ENCODE measurements at regions not wholly inside any gene's neighbourhood (a gene's known extent, or its start where the extent isn't known, plus 50 kb on each side); places are given as distances from the start of the nearest gene placed in this dataset.
"Not testable (repeated sequence)": the region's sequence is repeated elsewhere in the genome, so short reads cannot be mapped to it uniquely, and the experiment has no call there.

DNA sequence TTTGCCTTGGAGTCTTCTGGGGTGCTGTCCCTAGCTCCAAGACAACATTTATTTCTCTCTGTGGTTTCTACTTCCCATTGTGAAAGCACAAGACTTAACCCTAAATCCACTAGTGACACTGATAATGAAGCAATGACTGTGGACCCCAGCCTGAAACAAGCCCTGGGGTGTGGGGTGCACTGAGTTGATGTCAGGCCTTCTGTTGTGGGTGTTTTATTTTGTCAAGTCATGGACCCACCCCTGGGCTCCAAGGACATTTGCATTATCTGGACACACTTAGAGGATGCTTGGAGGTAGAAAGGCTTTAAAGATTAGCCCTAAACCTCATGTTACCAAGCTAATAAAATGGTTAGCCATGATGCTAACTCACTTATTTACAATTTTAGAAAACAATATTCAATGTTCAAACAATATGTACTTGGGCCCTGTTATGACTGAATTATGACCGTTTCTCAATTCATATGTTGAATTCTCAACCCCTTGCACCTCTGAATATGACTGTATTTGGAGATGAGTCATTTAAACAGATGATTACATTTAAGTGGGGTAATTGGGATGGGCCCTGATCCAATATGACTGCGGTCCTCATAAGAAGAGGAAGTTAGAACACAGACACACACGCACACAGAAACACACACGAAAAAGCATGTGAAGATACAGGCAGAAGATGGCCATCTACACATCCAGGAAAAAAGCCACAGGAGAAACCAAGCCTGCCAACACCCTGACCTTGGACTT is 137.2 kb upstream of the IGFBP3 start:
- no peak for DNase-seq (ENCODE audit: low read depth)
- H3K4me3 ChIP-seq (ENCODE audit: low read depth, low read length) = no peak overlapping the region
- TF ChIP-seq, protein P1, sequence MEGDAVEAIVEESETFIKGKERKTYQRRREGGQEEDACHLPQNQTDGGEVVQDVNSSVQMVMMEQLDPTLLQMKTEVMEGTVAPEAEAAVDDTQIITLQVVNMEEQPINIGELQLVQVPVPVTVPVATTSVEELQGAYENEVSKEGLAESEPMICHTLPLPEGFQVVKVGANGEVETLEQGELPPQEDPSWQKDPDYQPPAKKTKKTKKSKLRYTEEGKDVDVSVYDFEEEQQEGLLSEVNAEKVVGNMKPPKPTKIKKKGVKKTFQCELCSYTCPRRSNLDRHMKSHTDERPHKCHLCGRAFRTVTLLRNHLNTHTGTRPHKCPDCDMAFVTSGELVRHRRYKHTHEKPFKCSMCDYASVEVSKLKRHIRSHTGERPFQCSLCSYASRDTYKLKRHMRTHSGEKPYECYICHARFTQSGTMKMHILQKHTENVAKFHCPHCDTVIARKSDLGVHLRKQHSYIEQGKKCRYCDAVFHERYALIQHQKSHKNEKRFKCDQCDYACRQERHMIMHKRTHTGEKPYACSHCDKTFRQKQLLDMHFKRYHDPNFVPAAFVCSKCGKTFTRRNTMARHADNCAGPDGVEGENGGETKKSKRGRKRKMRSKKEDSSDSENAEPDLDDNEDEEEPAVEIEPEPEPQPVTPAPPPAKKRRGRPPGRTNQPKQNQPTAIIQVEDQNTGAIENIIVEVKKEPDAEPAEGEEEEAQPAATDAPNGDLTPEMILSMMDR (IDR thresholded peaks at IDR 0.05; ENCODE audit: low read depth, low read length, missing control alignments) = no peak

DNA sequence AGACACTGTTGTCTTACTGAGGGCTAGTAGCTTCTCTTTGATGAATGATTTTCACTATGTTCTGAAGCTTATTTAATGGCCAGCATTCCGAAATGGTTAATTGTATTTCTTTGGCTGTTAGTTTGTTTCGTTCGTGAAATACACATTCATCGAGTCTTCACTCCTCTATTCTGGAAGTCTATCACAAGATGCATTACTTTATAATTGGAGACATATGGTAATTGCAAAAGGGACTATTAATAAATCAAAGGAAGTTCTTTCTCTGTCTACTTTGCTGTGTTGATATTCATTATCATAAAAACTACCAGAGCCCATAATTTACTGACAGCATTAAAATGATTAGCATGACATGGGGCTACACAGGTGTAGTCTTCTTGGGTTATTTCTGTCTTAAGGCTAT is 133.8 kb upstream of the IGFBP3 start:
- DNase-seq (ENCODE audit: low read depth) = no peak
- TF ChIP-seq, protein P1 (IDR thresholded peaks at IDR 0.05; ENCODE audit: low read depth, low read length, missing control alignments) = no peak
- H3K4me3 ChIP-seq (ENCODE audit: low read depth, low read length) = no peak overlapping the region

DNA sequence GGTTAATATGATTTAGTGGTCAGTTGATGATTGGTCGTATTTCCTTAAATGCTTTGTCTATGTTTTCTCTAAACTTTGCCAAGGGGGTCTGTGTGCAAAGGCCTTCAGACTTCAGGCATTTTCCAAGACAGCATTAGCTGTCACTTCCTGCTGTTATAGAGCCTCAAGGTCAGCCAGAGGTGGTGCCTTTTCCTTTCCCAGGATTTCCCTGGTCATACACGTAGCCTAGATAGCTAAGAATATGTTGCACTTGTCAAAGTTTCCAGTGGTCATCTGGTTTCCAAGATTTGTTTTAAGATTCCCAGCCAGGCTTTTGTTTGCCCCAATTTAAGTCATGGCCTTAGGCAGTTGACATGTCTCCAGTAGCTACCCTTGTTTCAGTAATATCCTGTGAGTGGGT is 133.2 kb upstream of the IGFBP3 start:
- no peak overlapping the region for H3K4me3 ChIP-seq (ENCODE audit: low read depth, low read length)
- TF ChIP-seq, protein P1 (IDR thresholded peaks at IDR 0.05; ENCODE audit: low read depth, low read length, missing control alignments) = no peak
- DNase-seq (ENCODE audit: low read depth) = no peak

DNA sequence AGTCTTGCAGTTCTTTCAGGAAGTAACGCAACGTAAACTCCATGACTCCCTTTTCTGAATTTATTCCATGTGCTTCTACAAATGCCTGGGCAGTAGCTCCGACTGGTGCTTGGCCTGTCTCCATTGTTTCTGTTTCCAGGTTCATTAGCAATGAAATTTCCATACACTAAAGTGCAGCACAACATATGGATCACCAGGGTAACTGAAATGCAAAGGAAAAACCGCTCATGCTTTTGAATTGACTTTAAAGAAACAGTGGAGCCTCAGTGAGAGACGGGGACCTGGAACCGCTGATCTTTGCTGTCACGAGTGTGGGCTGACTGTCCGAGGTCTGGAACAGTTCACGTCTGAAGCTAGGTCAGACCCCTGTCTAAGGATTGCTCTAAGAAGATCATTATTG is 126.5 kb upstream of the IGFBP3 start:
- no peak for DNase-seq (ENCODE audit: low read depth)
- H3K4me3 ChIP-seq (ENCODE audit: low read depth, low read length) = no peak overlapping the region
- TF ChIP-seq, protein P1 (IDR thresholded peaks at IDR 0.05; ENCODE audit: low read depth, low read length, missing control alignments) = no peak

DNA sequence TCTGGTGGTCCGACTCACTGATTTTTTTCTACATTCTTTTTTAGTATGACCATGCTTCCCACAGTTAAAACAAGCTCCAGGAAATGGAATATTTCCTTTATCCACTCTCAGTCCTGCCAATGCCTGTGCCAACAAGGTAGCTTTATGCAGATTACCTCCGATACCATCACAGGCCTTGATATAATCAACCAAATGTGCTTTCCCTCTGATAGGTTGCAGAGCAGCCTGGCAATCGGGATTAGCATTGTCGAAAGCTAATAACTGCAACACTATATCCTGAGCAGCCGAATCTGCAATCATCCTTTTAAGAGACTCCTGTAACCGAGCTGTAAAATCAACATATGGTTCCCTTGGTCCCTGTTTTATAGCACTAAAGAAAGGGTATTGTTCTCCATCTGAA is 122.3 kb upstream of the IGFBP3 start:
- not testable (repeated sequence) for DNase-seq (ENCODE audit: low read depth); H3K4me3 ChIP-seq (ENCODE audit: low read depth, low read length)

DNA sequence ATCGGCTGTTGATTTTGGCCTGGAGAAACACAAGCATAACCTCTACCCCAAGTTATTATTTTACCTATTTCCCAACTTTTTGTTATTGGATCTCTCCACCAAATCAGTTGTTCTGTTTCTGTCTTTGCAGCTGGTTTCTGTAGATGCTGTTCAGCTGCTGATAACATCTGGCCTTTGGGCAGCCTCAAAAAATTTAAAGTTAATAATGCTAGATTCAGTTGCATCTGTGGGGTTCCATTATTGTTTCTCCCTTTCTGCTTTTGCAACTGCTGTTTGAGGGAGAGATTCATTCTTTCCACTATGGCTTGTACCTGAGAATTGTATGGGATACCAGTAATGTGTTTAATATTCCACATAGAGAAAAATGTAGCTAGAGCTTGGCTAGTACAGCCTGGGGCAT is 118.7 kb upstream of the IGFBP3 start:
- DNase-seq (ENCODE audit: low read depth); H3K4me3 ChIP-seq (ENCODE audit: low read depth, low read length): not testable (repeated sequence)

DNA sequence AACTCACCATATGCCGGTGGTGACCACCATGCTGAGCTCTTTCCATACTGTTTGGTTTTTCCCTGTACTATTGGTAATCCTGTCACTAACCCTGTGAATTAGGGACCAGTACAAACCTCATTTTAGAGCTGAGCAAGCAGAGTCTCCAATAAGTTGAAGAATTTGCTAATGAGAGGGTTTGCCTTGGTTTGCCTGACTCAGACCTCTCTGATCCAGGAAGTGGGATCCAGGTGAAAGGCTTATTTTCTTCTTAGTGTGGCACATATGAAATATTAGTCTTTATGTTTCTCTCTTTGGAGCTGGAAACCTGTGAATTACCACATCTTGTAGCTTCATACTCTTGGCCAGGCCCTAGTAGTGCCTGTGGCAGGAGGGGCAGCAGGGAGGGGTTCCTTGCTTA is 114.1 kb upstream of the IGFBP3 start:
- no peak overlapping the region for H3K4me3 ChIP-seq (ENCODE audit: low read depth, low read length)
- no peak for DNase-seq (ENCODE audit: low read depth)
- TF ChIP-seq, protein P1 (IDR thresholded peaks at IDR 0.05; ENCODE audit: low read depth, low read length, missing control alignments) = no peak

DNA sequence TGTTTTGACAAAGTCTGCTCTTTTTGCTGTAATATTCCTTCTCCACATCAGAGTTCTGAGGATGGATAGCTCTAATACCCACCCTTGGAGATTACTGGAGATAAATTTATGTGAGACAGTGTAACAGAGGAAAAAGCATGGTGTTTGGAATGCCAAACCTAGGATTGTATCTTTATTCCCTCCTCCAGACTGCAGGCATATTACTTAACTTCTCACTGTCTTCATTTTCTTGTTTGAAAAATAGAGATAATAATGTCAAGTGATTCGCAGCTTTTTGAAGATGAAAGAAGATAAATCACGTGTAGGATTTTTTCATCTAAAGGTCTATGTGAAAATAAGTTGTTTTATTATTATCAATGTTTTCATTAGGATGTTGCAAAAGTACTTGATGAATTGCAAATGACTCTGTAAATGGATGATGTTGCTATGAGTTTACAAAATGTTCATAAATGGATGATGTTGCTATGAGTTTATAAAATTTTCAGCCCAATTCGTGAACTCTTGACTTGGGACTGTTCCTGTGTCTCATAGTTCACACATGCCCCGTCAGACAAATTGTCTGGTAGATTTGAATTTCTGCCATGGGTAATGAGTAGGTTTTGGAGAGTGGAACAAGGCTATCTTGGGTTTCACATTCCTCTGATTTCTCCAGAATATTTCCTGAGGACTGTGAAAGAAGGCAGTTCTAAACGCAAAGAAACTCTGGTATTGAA is 113.1 kb upstream of the IGFBP3 start:
- TF ChIP-seq, protein P1 (IDR thresholded peaks at IDR 0.05; ENCODE audit: low read depth, low read length, missing control alignments) = no peak
- H3K4me3 ChIP-seq (ENCODE audit: low read depth, low read length) = no peak overlapping the region
- no peak for DNase-seq (ENCODE audit: low read depth)
